K562 (cell line): ENCODE measurements at regions not wholly inside any gene's neighbourhood (a gene's known extent, or its start where the extent isn't known, plus 50 kb on each side); places are given as distances from the start of the nearest gene placed in this dataset.

ENCODE experiments used
- ATAC-seq: fragments of 200-7000 bp; cut with Tn5 transposase; 3 replicates; pipeline ENCODE4 v1.9.1; 2020; ENCODE audit warnings: moderate library complexity
- BruUV-seq: library from RNA; stranded (reverse); fragments of 400-500 nt; replicated peaks from 2 replicates; lab custom pipeline; 2021; lab: Mats Ljungman, UMichigan
- CTCF ChIA-PET: fragments of 300-600 bp; formaldehyde crosslinking; extraction: SDS; loops from one replicate; lab custom pipeline; 2021; ENCODE audit warnings: low intra/inter-chr PET ratio; lab: Yijun Ruan, JAX
- POLR2A ChIA-PET: fragments of 300-600, 350-650 bp; sonication (Branson Sonifier 250); formaldehyde crosslinking; extraction: SDS; loops from one replicate; lab custom pipeline; 2021; ENCODE audit warnings: antibody characterized with exemption, inconsistent platforms; lab: Yijun Ruan, JAX
- DNase-seq, 4 experiments: peaks; one replicate each; pipeline versions ENCODE4 v3.0.0 to v3.0.0-alpha.2; 2011 to 2018; ENCODE audit warnings: low spot score in 3 of 4, mixed read lengths in 3 of 4; ENCODE audit errors: extremely low read depth in 1 of 4
- FAIRE-seq: peaks from 2 replicates; lab custom pipeline; 2011; peaks lifted over from hg19 to GRCh38; lab: Jason Lieb, UNC
- H2AFZ ChIP-seq: 2 replicates; pipeline ENCODE4 v1.6.0; 2011; ENCODE audit warnings: low read depth, low read length, control low read depth, inconsistent platforms
- H3K27ac ChIP-seq: fragments of 200-600 bp; 3 replicates; pipeline ENCODE4 v1.8.0; 2011; ENCODE audit warnings: low read depth, mild to moderate bottlenecking, control low read depth, inconsistent platforms, low read length, moderate library complexity, mixed read lengths; ENCODE audit errors: extremely low read depth
- H3K27me3 ChIP-seq, 2 experiments: fragments of 300-600 bp in 1 of 2; 2 replicates in 1 of 2; 3 replicates in 1 of 2; pipeline versions ENCODE4 v1.6.0 to v1.8.0; 2011; ENCODE audit warnings: inconsistent platforms in 2 of 2, low read length in 2 of 2, mild to moderate bottlenecking in 1 of 2, mixed read lengths in 1 of 2, moderate library complexity in 1 of 2; ENCODE audit not compliant: control insufficient read depth in 2 of 2, insufficient read depth in 2 of 2
- H3K36me3 ChIP-seq: fragments of 300-600 bp; 3 replicates; pipeline ENCODE4 v1.8.0; 2011; ENCODE audit warnings: mild to moderate bottlenecking, low read length, inconsistent platforms; ENCODE audit not compliant: control insufficient read depth, insufficient read depth
- H3K4me1 ChIP-seq, 2 experiments: fragments of 200-600 bp in 1 of 2; replicated peaks in 1 of 2; 2 replicates in 1 of 2; 3 replicates in 1 of 2; pipeline versions ENCODE4 v1.5.1 to v1.8.0; 2011; ENCODE audit warnings: inconsistent platforms in 2 of 2, low read length in 2 of 2, mild to moderate bottlenecking in 1 of 2, mixed read lengths in 1 of 2, moderate library complexity in 1 of 2; ENCODE audit not compliant: control insufficient read depth in 2 of 2, insufficient read depth in 2 of 2
- H3K4me2 ChIP-seq: 2 replicates; pipeline ENCODE4 v1.6.1; 2011; ENCODE audit warnings: low read length, control low read depth, inconsistent platforms, mixed read lengths; ENCODE audit not compliant: insufficient read depth
- H3K4me3 ChIP-seq: fragments of 200-600 bp; sonication (generic), shearing (Covaris generic); 2 replicates; pipeline ENCODE4 v1.5.1; 2016; ENCODE audit warnings: control low read depth, inconsistent platforms
- H3K79me2 ChIP-seq: fragments of 200-600 bp; 3 replicates; pipeline ENCODE4 v1.8.0; 2011; ENCODE audit warnings: low read length, inconsistent platforms; ENCODE audit not compliant: control insufficient read depth, insufficient read depth
- H3K9ac ChIP-seq, 2 experiments: 2 replicates each; pipeline versions ENCODE4 v1.6.0 to v1.6.1; 2011; ENCODE audit warnings: low read depth in 2 of 2, low read length in 2 of 2, control low read depth in 1 of 2, inconsistent platforms in 1 of 2, mild to moderate bottlenecking in 1 of 2, mixed read lengths in 1 of 2; ENCODE audit not compliant: insufficient read depth in 1 of 2
- H3K9me1 ChIP-seq: one replicate; pipeline ENCODE4 v1.6.0; 2011; ENCODE audit warnings: inconsistent platforms, mild to moderate bottlenecking, low read length, moderate library complexity; ENCODE audit not compliant: control insufficient read depth, insufficient read depth
- H3K9me3 ChIP-seq: replicated peaks from 2 replicates; pipeline ENCODE4 v1.5.1; 2011; ENCODE audit warnings: low read depth, low read length, inconsistent platforms; ENCODE audit not compliant: control insufficient read depth, insufficient read depth
- H4K20me1 ChIP-seq: replicated peaks from 2 replicates; pipeline ENCODE4 v1.6.1; 2011; ENCODE audit warnings: low read length, inconsistent platforms, mixed read lengths; ENCODE audit not compliant: control insufficient read depth, insufficient read depth
- CCAR2 ChIP-seq: fragments of 200-400 bp; formaldehyde crosslinking; IDR thresholded peaks from 2 replicates; pipeline ENCODE4 v1.6.1; 2017; ENCODE audit warnings: mild to moderate bottlenecking, low read depth, low read length
- KDM2B ChIP-seq: fragments of 250-450 bp; sonication (Bioruptor Pico); IDR thresholded peaks from 2 replicates; pipeline ENCODE4 v1.8.0; 2021; ENCODE audit warnings: mild to moderate bottlenecking, moderate library complexity
- MAFF ChIP-seq: IDR thresholded peaks from 2 replicates; pipeline ENCODE4 v1.6.1; 2012; ENCODE audit warnings: low read length, improper control_type of control experiment
- POLR2AphosphoS5 ChIP-seq: IDR thresholded peaks from 2 replicates; pipeline ENCODE4 v1.6.1; 2011; ENCODE audit warnings: mild to moderate bottlenecking, low read depth, low read length, moderate library complexity; ENCODE audit not compliant: control insufficient read depth, insufficient read depth
- POLR2G ChIP-seq: fragments of 200-400 bp; formaldehyde crosslinking; IDR thresholded peaks from 2 replicates; pipeline ENCODE4 v1.6.1; 2017; ENCODE audit warnings: low read depth, mild to moderate bottlenecking, antibody characterized with exemption, low read length, moderate library complexity
- SAFB2 ChIP-seq: fragments of 200-400 bp; formaldehyde crosslinking; IDR thresholded peaks from 2 replicates; pipeline ENCODE4 v1.6.1; 2018; ENCODE audit warnings: borderline replicate concordance, low read length, low read depth, moderate library complexity; ENCODE audit not compliant: severe bottlenecking
- SNIP1 ChIP-seq: fragments of 450-650 bp; IDR thresholded peaks from 2 replicates; pipeline ENCODE4 v1.7.1; 2017; ENCODE audit warnings: low read depth, mild to moderate bottlenecking
- TAF1 ChIP-seq: IDR thresholded peaks from 2 replicates; pipeline ENCODE4 v1.6.1; 2011; ENCODE audit warnings: mild to moderate bottlenecking, low read length, moderate library complexity; ENCODE audit not compliant: insufficient read depth, control insufficient read depth, severe bottlenecking; ENCODE audit errors: extremely low read depth
- TAF9B ChIP-seq: fragments of 450-650 bp; IDR thresholded peaks from 2 replicates; pipeline ENCODE4 v1.6.1; 2018; ENCODE audit warnings: mild to moderate bottlenecking; ENCODE audit not compliant: partially characterized antibody
- ZC3H4 ChIP-seq: sonication (generic); formaldehyde crosslinking; IDR thresholded peaks from 2 replicates; pipeline ENCODE4 v1.9.0; 2021; ENCODE audit warnings: missing genetic modification reagents, borderline replicate concordance
- ZHX1 ChIP-seq: fragments of 150-350 bp; conservative IDR thresholded peaks from 2 replicates; pipeline ENCODE4 v1.6.1; 2014; ENCODE audit warnings: low read length
- WGBS: fragments of 100-300 bp; shearing (Covaris generic); methylation state at CpG from one replicate; pipeline ENCODE4 v1.1.6; 2016; ENCODE audit warnings: low coverage, mixed read lengths; ENCODE audit not compliant: insufficient coverage; ENCODE audit errors: missing lambda C conversion rate; 5-methylcytosine and 5-hydroxymethylcytosine counted together
- in situ Hi-C: fragments of 300-500 bp; cut with MboI; formaldehyde crosslinking; loops from 4 replicates; pipeline ENCODE4 v1.15.0; 2018; ENCODE audit warnings: inconsistent platforms, mixed read lengths
- intact Hi-C: fragments of 100-400 bp; cut with micrococcal nuclease; formaldehyde crosslinking; loops from 2 replicates; pipeline ENCODE4 v1.14.2; 2022

GRCh38 chr12:40469736-40470135 lies 222.5 kb upstream of the CNTN1 start:
- Histone ChIP-seq H3K4me3 (no peak overlapping the region), H3K9ac (no peak overlapping the region), H3K9me3 (no peaks in the 10 kb centered on the region), H3K4me2 (no peak overlapping the region), H2AFZ (no peak overlapping the region), H3K79me2 (no peaks in the 10 kb centered on the region), H3K4me1 (no peaks in the 10 kb centered on the region), H3K27me3 (no peaks in the 10 kb centered on the region), H3K36me3 (no peaks in the 10 kb centered on the region), H3K27ac (no peak overlapping the region), H3K9me1 (no peaks in the 10 kb centered on the region), H4K20me1 (no peaks in the 10 kb centered on the region)
- ChIA-PET CTCF (no interaction called here), POLR2A (no interaction called here)
- intact Hi-C loops (no loop called here), in situ Hi-C loops (no loop called here)
- ATAC-seq (no peak), DNase-seq (no peak), FAIRE-seq (no peak)
- BruUV-seq = no TSS peak
- no peak for TF ChIP-seq ZC3H4 (CRISPR knock-in tag)
- 4% methylated on average over 6 of the region's 6 CpGs for WGBS

GRCh38 chr12:40473962-40474361 lies 218.3 kb upstream of the CNTN1 start:
- TF ChIP-seq POLR2AphosphoS5 (no peak), KDM2B (CRISPR knock-in tag) (no peak), ZC3H4 (CRISPR knock-in tag) (no peak), CCAR2 (no peak), POLR2G (no peak), TAF1 (no peak), TAF9B (no peak), SNIP1 (no peak), ZHX1 (no peak), SAFB2 (no peak), MAFF (no peak)
- H3K36me3 ChIP-seq = no peaks in the 10 kb centered on the region
- no peak overlapping the region for H3K4me2 ChIP-seq
- H3K27ac ChIP-seq = no peak overlapping the region
- CTCF ChIA-PET = no interaction called here
- FAIRE-seq = no peak
- in situ Hi-C loops = no loop called here
- intact Hi-C loops = no loop called here
- H3K27me3 ChIP-seq = no peaks in the 10 kb centered on the region
- no peaks in the 10 kb centered on the region for H4K20me1 ChIP-seq
- BruUV-seq = no TSS peak
- no peak for DNase-seq
- no peaks in the 10 kb centered on the region for H3K79me2 ChIP-seq
- no peaks in the 10 kb centered on the region for H3K9me3 ChIP-seq
- H2AFZ ChIP-seq = no peak overlapping the region
- WGBS = 11% methylated on average over 5 of the region's 5 CpGs
- no peak for ATAC-seq
- H3K4me1 ChIP-seq = no peaks in the 10 kb centered on the region
- no peak overlapping the region for H3K4me3 ChIP-seq
- H3K9ac ChIP-seq = no peak overlapping the region
- H3K9me1 ChIP-seq = no peaks in the 10 kb centered on the region
- POLR2A ChIA-PET = no interaction called here
